ENCODE measurements at regions not wholly inside any gene's neighbourhood (a gene's known extent, or its start where the extent isn't known, plus 50 kb on each side); places are given as distances from the start of the nearest gene placed in this dataset.

- no peak for TF ChIP-seq CTCF (conservative IDR thresholded peaks at IDR 0.05)
- TF ChIP-seq ZFX (IDR thresholded peaks at IDR 0.05): no peak
Measured at GRCh38 chr15:88401996-88402656, 65.1 kb downstream of the MRPL46 start.

Data from C4-2B (cell line).